ENCODE measurements at regions not wholly inside any gene's neighbourhood (a gene's known extent, or its start where the extent isn't known, plus 50 kb on each side); places are given as distances from the start of the nearest gene placed in this dataset.
"Not testable (repeated sequence)": the region's sequence is repeated elsewhere in the genome, so short reads cannot be mapped to it uniquely, and the experiment has no call there.

- no peak for DNase-seq
Observed at GRCh38 chr1:4175566-4176405, 275.7 kb upstream of the C1orf174 start.

DNA sequence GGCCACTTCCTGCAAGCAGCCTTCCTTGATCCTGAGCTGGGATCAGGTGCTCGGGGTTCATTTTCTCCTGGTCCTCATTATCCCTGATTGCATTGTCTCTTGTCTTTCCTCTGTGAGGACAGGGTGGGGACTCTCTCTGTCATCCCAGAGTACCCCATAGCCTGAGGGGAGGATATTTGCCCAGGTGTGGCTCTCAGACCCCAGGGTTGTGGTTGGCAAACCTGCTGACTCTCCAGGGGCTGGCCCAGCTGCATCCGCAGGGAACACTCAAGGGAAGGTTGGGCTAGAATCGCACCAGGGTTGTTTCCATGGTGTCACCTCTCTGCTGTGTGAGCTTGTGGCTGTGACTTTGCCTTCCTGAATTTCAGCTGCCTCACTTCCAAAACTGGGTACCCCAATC lies 276.8 kb upstream of the C1orf174 start:
- no peak for DNase-seq

DNA sequence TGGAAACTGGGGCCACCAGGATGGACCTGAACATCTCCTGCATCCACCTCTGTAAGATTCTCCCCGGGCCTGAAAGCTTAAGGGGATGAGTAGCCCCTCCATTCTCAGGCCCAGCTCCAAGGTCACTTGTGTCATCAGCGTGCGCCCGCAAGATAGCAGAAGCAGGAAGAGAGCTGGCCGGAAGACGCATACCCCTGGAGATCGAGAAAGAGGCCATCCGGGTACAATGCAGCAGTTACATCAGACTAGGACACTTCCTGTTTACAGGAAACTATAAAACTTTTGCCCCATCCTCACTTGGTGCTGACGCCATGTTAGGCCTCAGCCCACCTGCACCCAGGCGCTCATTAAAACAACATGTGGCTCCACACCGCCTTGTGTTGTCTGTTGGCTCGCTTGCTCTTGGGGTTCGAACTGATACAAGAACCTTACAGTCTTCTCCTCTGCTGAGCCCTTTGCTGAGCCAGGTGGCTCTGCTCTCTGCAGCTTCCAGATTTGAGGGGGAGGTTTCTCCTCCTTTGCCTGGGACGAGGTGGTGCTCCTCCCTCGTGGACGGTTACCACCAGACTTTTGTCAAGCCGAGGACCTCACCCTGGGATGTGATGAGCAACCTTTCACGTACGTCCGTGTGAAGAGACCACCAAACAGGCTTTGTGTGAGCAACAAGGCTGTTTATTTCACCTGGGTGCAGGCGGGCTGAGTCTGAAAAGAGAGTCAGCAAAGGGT lies 277.5 kb upstream of the C1orf174 start:
- DNase-seq: no peak

GRCh38 chr1:4178501-4179113 lies 278.5 kb upstream of the C1orf174 start:
- no peak for DNase-seq

DNA sequence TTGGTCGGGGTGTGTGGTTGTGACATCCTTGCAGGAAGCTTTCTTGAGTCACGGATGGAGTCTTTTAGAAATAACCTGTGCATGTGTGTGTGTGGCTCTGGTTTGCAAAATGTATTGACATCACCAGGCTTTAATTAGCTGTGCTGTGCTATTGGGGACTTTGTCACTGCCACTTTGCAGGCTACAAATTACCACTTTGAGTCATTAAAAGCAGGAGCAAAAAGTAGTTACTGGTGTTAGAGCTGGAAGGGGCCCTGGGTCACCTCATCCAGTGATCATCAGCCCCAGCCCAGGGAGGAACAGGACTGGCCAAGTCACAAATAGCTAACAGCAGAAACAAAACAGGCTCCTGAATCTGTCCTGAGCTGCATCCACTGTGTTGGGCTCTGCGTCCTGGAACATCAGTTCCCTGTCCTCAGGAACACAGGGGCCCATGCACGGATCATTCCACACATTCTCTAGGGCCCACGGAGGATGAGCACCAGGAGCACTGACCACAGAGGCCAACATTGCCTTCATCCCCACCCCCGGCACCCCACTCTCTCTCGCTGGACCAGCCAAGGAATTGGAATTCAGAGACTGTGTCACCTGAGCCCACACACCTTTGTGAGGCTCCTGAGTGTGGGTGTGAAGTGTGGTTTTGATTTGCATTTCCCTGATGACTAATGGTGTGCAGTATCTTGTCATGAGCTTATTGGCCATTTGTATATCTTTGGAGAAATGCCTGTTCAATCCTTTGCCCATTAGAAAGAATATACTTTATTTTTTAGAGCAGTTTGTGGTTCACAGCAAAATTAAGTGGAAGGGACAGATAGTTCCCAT lies 280.1 kb upstream of the C1orf174 start:
- DNase-seq: no peak

DNA sequence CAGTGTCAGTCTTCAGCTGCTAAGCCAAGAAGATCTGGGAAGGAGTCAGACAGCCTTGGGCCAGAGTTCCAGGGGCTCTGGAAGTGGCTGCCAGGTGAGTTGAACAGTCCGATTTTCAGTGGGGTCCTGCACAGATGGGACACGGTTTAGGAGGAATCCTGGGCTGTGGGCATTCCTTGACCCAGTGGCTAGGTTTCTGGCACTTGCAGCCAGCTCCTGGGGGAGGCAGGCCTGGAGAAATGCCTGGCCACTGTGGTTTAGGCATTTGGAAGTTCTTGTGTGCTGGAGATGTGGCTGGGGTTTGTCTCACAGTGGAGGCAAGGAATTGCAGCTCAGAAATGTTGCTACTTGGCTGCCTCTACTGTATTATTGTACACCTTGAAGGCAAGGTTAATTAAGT lies 286.4 kb upstream of the C1orf174 start:
- not testable (repeated sequence) for DNase-seq

DNA sequence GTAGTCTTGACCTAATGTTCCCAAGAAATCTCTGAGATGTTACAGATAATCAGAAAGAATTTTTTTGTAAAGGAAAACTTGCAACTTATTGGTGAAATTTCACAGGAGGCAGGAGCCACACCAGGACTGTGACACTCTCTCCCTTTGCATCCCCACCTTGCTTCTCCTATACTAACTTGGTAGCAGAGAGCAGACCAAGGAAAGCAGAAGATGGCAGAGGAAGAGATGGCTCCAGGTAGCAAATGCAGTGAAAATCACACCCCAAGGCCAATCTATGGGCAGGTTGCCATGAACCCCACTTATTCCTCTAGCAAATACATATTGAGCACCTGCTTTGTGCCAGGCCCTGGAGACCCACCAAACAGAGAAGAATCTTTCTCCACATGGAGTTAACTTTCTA lies 303.4 kb upstream of the C1orf174 start:
- DNase-seq: no peak

DNA sequence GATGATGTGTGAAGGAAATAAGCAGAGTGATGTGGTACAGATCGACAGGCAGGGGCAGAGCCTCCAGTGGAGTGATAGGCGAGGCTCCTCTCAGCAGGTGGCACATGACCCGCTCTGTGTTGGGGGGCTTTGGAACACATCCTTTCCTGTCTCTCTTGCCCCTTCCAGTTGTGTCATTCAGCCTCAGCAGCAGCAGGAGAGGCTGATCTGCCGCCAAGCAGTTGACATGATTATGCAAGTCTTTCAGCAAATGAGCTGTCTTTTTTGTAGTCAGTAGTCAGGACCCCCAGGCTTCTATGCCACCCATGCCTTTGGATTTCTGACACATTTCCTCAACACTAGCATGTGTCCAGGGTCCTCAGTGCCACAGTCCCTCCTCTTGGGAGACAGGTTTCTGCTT lies 307.1 kb upstream of the C1orf174 start:
- no peak for DNase-seq

DNA sequence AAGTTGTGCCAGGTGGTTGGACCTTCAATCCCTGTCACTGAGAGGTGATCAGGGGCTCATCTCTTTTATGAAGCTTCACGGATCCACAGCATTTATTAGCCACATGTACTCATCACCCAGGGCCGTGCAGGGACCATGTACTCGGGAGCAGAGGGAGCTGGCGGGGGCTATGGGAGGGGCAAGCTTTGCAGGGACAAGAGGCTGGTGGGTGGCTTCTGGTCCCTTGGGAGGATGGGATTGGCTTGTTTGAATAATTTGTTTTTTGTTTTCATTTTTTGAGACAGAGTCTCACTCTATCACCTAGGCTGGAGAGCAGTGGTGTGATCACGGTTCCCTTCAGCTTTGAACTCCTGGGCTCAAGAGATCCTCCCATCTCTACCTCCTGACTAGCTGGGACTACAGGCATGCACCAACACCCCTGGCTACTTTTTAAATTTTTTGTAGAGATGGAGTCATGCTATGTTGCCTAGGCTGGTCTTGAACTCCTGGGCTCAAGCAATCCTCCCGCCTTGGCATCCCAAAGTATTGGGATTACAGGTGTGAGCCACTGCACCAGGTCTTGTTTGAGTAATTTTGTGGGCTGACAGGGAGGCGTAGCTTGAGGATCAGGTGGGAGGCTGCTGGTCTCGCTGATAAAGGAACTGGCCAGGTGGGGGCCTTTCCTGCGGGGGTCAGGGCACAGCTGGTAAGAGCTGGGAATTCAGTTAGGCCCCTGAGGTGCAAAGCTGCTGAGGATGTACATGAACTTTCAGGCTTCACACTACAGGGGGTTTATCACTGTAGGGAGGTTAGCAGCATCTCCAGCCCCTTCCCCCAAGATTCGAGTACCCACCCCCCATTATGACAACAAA lies 308.0 kb upstream of the C1orf174 start:
- DNase-seq: no peak

- no peak for DNase-seq
Observed at GRCh38 chr1:4210043-4210442, 310.0 kb upstream of the C1orf174 start.

GRCh38 chr1:4212796-4213195 lies 312.7 kb upstream of the C1orf174 start:
- no peak for DNase-seq

- no peak for DNase-seq
Observed at GRCh38 chr1:4213366-4213973, 313.4 kb upstream of the C1orf174 start.

DNA sequence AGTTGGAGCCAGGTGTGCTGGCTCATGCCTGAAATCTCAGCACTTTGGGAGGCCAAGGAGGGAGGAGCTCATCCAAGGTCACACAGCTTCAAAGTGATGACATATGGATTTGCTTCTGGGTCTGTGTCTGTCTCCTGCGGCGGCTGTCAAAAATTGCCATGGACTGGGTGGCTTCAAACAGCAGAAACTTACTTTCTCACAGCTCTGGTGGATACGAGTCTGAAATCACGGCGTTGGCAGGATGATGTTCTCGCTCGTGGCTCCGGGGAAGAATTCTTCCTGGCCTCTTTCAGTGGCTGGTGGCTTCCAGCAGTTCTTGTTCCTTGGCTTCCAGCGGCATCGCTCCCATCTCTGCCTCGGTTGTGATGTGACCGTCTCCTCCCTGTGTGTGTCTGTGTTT lies 314.8 kb upstream of the C1orf174 start:
- no peak for DNase-seq

GRCh38 chr1:4215391-4215790 lies 315.3 kb upstream of the C1orf174 start:
- no peak for DNase-seq

- DNase-seq: no peak
Observed at GRCh38 chr1:4216231-4216630, 316.2 kb upstream of the C1orf174 start.

DNA sequence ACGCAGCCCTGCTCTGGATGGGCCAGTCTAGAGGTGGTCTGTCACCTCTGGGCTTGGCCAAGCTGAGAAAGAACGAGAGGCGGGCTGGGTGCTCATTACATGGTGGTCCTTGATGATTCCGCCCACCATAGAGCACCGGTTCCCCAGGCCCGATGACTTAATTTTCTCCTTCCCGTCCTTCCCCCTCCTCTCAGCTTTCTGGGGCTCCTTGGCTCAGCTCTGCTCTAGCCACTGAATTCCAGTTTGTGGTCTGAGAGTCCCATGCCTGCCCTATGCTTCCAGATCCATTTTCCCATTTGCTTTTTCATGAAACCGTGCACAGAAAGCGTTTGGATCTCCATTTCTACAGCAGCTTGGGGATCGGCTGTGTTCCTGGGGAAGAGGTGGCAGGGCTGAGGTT lies 318.5 kb upstream of the C1orf174 start:
- DNase-seq: no peak

DNA sequence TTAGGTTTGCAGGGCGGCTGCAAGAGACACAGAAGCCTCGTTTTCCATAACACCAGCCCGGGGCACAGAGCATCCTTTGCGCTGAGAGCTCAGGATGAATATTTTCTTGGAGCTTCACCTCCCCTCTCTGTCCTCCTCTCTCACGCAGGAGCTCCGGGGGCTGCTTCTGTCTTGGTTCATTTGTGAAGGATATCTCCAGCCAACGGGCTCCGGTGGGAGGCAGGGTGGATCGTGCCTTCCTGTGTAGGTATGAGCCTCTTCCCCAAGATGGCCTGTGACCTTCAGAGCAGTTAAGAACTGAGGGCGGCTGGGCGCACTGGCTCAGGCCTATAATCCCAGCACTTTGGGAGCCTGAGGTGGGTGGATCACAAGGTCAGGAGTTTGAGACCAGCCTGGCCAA lies 319.0 kb upstream of the C1orf174 start:
- no peak for DNase-seq

- no peak for DNase-seq
Observed at GRCh38 chr1:4219826-4220225, 319.8 kb upstream of the C1orf174 start.

- no peak for DNase-seq
Observed at GRCh38 chr1:4220362-4220761, 320.3 kb upstream of the C1orf174 start.

GRCh38 chr1:4221107-4221506 lies 321.0 kb upstream of the C1orf174 start:
- no peak for DNase-seq

GRCh38 chr1:4224684-4225467 lies 324.8 kb upstream of the C1orf174 start:
- no peak for DNase-seq

Measured in midbrain (tissue), 1 donor.